ENCODE measurements at regions not wholly inside any gene's neighbourhood (a gene's known extent, or its start where the extent isn't known, plus 50 kb on each side); places are given as distances from the start of the nearest gene placed in this dataset.

- H2AK5ac ChIP-seq (ENCODE audit: low read depth, low read length) = no peak overlapping the region
- H3K4me2 ChIP-seq (ENCODE audit: low read depth, low read length) = no peak overlapping the region
- BruUV-seq (replicated peaks) = no TSS peak
- H4K91ac ChIP-seq (ENCODE audit: insufficient read depth, low read depth, low read length) = no peak overlapping the region
- no peaks in the 10 kb centered on the region for H3K9me1 ChIP-seq (ENCODE audit: insufficient read depth, low read length)
- H3K79me1 ChIP-seq (ENCODE audit: low read depth in 1 of 2, low read length in 2 of 2) = no peaks in the 10 kb centered on the region
- H2AK9ac ChIP-seq (replicated peaks; ENCODE audit: low read depth, low read length, poor library complexity) = no peak overlapping the region
- H3K4me1 ChIP-seq (ENCODE audit: control insufficient read depth, insufficient read depth, low read length) = no peaks in the 10 kb centered on the region
- ChIA-PET POLR2A (ENCODE audit: unreplicated experiment) (no interaction called here), CTCF (no interaction called here)
- H4K20me1 ChIP-seq (ENCODE audit: insufficient read depth, low read length) = no peaks in the 10 kb centered on the region
- in situ Hi-C loops (cut with MboI; ENCODE audit: low sequenced_read_pairs) = no loop called here
- H3K18ac ChIP-seq (ENCODE audit: low read depth, low read length) = no peak overlapping the region
- H4K8ac ChIP-seq (ENCODE audit: low read depth in 2 of 2, low read length in 2 of 2) = no peak overlapping the region
- ATAC-seq (ENCODE audit: low read depth) (no peak), DNase-seq (no peak)
- no peak overlapping the region for H2BK15ac ChIP-seq (ENCODE audit: low read depth, low read length)
- no peak overlapping the region for H2BK5ac ChIP-seq (ENCODE audit: low read depth, low read length, poor library complexity, severe bottlenecking)
- no peak overlapping the region for H3K56ac ChIP-seq (ENCODE audit: extremely low read depth, insufficient read depth, low read length)
- H3K27me3 ChIP-seq (ENCODE audit: control insufficient read depth, insufficient read depth, low read length) = no peaks in the 10 kb centered on the region
- H3K36me3 ChIP-seq (ENCODE audit: control insufficient read depth, insufficient read depth, low read length) = no peaks in the 10 kb centered on the region
- H3K9me3 ChIP-seq (ENCODE audit: control insufficient read depth, insufficient read depth, low read length) = peaks cover 4% of the 10 kb centered on the region; the same call in 1 of the 2 replicates
- H4K5ac ChIP-seq (ENCODE audit: low read depth, low read length) = no peak overlapping the region
- no peak overlapping the region for H3K4ac ChIP-seq (ENCODE audit: low read depth, low read length)
- no peak overlapping the region for H3K9ac ChIP-seq (ENCODE audit: low read depth, low read length)
- no peak overlapping the region for H3K27ac ChIP-seq (ENCODE audit: insufficient read depth, low read length)
- TF ChIP-seq CHD1 (IDR thresholded peaks at IDR 0.05; ENCODE audit: low read depth, low read length) (no peak), RAD21 (IDR thresholded peaks at IDR 0.05; ENCODE audit: low read length) (no peak), MAFK (IDR thresholded peaks at IDR 0.05; ENCODE audit: low read depth, low read length) (no peak), FOS (IDR thresholded peaks at IDR 0.05; ENCODE audit: low read depth, low read length) (no peak), CEBPB (IDR thresholded peaks at IDR 0.05; ENCODE audit: low read depth, low read length) (no peak), MXI1 (IDR thresholded peaks at IDR 0.05; ENCODE audit: borderline replicate concordance, low read depth, low read length) (no peak), POLR2A (IDR thresholded peaks at IDR 0.05; ENCODE audit: low read depth, low read length) (no peak)
- H2AFZ ChIP-seq (replicated peaks; ENCODE audit: low read length, poor library complexity) = no peak overlapping the region
- H2BK120ac ChIP-seq (ENCODE audit: low read depth, low read length) = no peak overlapping the region
- no peak overlapping the region for H3K14ac ChIP-seq (replicated peaks; ENCODE audit: low read depth, low read length)
- H3K23ac ChIP-seq (ENCODE audit: low read depth, low read length) = no peak overlapping the region
- intact Hi-C loops (cut with micrococcal nuclease) = no loop called here
- dilution Hi-C loops (cut with HindIII; ENCODE audit: low sequenced_read_pairs, unreplicated experiment) = no loop called here
- whole genome bisulfite sequencing, 2 experiments (ENCODE audit: extremely low coverage in 2 of 2, insufficient read length in 1 of 2) = 62% methylated on average over 4 of the region's 5 CpGs; no CpG with 5 or more reads in 1 of the 2 experiments
- no peak overlapping the region for H2BK20ac ChIP-seq (ENCODE audit: low read depth, low read length)
- no peak overlapping the region for H3K4me3 ChIP-seq (ENCODE audit: insufficient read depth, low read depth, low read length)
These were observed 260.6 kb upstream of the EMCN start for GRCh38 chr4:100778431-100778830.

All from IMR-90 (cell line).